ENCODE measurements at regions not wholly inside any gene's neighbourhood (a gene's known extent, or its start where the extent isn't known, plus 50 kb on each side); places are given as distances from the start of the nearest gene placed in this dataset.

GRCh38 chr22:22408731-22409696 lies 99.5 kb downstream of the ZNF280B start (continued):
- peak in 1 of 2 experiments; percentile 76; a peak in 2 of 4 replicates for TF ChIP-seq RCOR1 (IDR thresholded peaks at IDR 0.05; ENCODE audit: borderline replicate concordance in 1 of 2, low read depth in 2 of 2, low read length in 2 of 2)
- TF ChIP-seq RB1 (IDR thresholded peaks at IDR 0.05; ENCODE audit: low read depth): peak; percentile 66
- 0 out of 2 replicates have a peak, but pooled peaks have one; percentile 9 for TF ChIP-seq ZNF431 (CRISPR knock-in tag; IDR thresholded peaks at IDR 0.05)
- TF ChIP-seq FOXA1 (IDR thresholded peaks at IDR 0.05; ENCODE audit: borderline replicate concordance): no peak
- TF ChIP-seq CHD2 (IDR thresholded peaks at IDR 0.05; ENCODE audit: low read depth, low read length): peak; percentile 34; the same call in 1 of the 2 replicates
- peak; percentile 74; the same call in 1 of the 2 replicates for TF ChIP-seq HOXB6 (CRISPR knock-in tag; IDR thresholded peaks at IDR 0.05; ENCODE audit: borderline replicate concordance)
- TF ChIP-seq ZNF384 (IDR thresholded peaks at IDR 0.05; ENCODE audit: low read depth, low read length): 0 out of 2 replicates have a peak, but pooled peaks have one; percentile 10
- no peak for TF ChIP-seq TOE1 (IDR thresholded peaks at IDR 0.05; ENCODE audit: borderline replicate concordance)
- 0 out of 2 replicates have a peak, but pooled peaks have one; percentile 23 for TF ChIP-seq TOE1 (CRISPR knock-in tag; IDR thresholded peaks at IDR 0.05; ENCODE audit: borderline replicate concordance, low read depth)
- TF ChIP-seq SIRT6 (IDR thresholded peaks at IDR 0.05; ENCODE audit: low read depth, low read length): no peak
- TF ChIP-seq USF1 (CRISPR knock-in tag; IDR thresholded peaks at IDR 0.05): 0 out of 2 replicates have a peak, but pooled peaks have one; percentile 30
- TF ChIP-seq ESRRA (IDR thresholded peaks at IDR 0.05; ENCODE audit: borderline replicate concordance, low read depth): peak; percentile 55
- TF ChIP-seq PURB (CRISPR knock-in tag; IDR thresholded peaks at IDR 0.05; ENCODE audit: low read depth): peak; percentile 85; the same call in 1 of the 2 replicates
- 0 out of 2 replicates have a peak, but pooled peaks have one; percentile 19 for TF ChIP-seq GMEB1 (CRISPR knock-in tag; IDR thresholded peaks at IDR 0.05)
- TF ChIP-seq TEAD1 (CRISPR knock-in tag; IDR thresholded peaks at IDR 0.05): peak; percentile 3 to 50; a peak in 2 of 4 replicates
- TF ChIP-seq, protein P1, sequence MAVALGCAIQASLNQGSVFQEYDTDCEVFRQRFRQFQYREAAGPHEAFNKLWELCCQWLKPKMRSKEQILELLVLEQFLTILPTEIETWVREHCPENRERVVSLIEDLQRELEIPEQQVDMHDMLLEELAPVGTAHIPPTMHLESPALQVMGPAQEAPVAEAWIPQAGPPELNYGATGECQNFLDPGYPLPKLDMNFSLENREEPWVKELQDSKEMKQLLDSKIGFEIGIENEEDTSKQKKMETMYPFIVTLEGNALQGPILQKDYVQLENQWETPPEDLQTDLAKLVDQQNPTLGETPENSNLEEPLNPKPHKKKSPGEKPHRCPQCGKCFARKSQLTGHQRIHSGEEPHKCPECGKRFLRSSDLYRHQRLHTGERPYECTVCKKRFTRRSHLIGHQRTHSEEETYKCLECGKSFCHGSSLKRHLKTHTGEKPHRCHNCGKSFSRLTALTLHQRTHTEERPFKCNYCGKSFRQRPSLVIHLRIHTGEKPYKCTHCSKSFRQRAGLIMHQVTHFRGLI (CRISPR knock-in tag; IDR thresholded peaks at IDR 0.05): 0 out of 2 replicates have a peak, but pooled peaks have one; percentile 22
- peak in 1 of 2 experiments; percentile 62; a peak in 1 of 4 replicates for TF ChIP-seq FOXA3 (CRISPR knock-in tag; conservative IDR thresholded peaks at IDR 0.05 in 1 of 2, IDR thresholded peaks at IDR 0.05 in 1 of 2)
